Neuronal stem cell (in vitro differentiated cells): ENCODE measurements at regions not wholly inside any gene's neighbourhood (a gene's known extent, or its start where the extent isn't known, plus 50 kb on each side); places are given as distances from the start of the nearest gene placed in this dataset.
A peak's percentile ranks its signal among the peaks of the same experiment; 100 is the strongest.

Source experiments
- DNase-seq: peaks from one replicate; pipeline ENCODE4 v3.0.0-alpha.2; 2013; ENCODE audit warnings: low spot score
- H2AFZ ChIP-seq: one replicate; pipeline ENCODE4 v1.6.1; 2013; ENCODE audit warnings: mild to moderate bottlenecking, low read length, inconsistent platforms
- H2AK5ac ChIP-seq: 2 replicates; pipeline ENCODE4 v1.6.1; 2013; ENCODE audit warnings: low read depth, mild to moderate bottlenecking, inconsistent platforms, low read length, moderate library complexity, mixed read lengths
- H2BK120ac ChIP-seq: 2 replicates; pipeline ENCODE4 v1.6.1; 2013; ENCODE audit warnings: low read depth, mild to moderate bottlenecking, inconsistent platforms, low read length, moderate library complexity, mixed read lengths
- H2BK12ac ChIP-seq: one replicate; pipeline ENCODE4 v1.6.1; 2013; ENCODE audit warnings: low read length, inconsistent platforms
- H2BK15ac ChIP-seq: 2 replicates; pipeline ENCODE4 v1.6.1; 2013; ENCODE audit warnings: mild to moderate bottlenecking, low read length, inconsistent platforms, mixed read lengths
- H2BK5ac ChIP-seq: one replicate; pipeline ENCODE4 v1.6.1; 2013; ENCODE audit warnings: inconsistent platforms, mild to moderate bottlenecking, low read length, moderate library complexity
- H3K14ac ChIP-seq: one replicate; pipeline ENCODE4 v1.6.1; 2013; ENCODE audit warnings: low read length, inconsistent platforms
- H3K18ac ChIP-seq: 2 replicates; pipeline ENCODE4 v1.6.1; 2013; ENCODE audit warnings: low read length, inconsistent platforms
- H3K23ac ChIP-seq: 2 replicates; pipeline ENCODE4 v1.6.1; 2013; ENCODE audit warnings: low read depth, mild to moderate bottlenecking, mixed read lengths, low read length, inconsistent platforms; ENCODE audit not compliant: poor library complexity
- H3K27ac ChIP-seq: replicated peaks from 3 replicates; pipeline ENCODE4 v1.5.1; 2013; ENCODE audit warnings: low read length, inconsistent platforms
- H3K27me3 ChIP-seq, 3 experiments: 2 replicates each; pipeline ENCODE4 v1.6.1; 2013; ENCODE audit warnings: low read length in 3 of 3, mild to moderate bottlenecking in 2 of 3, inconsistent platforms in 1 of 3, low read depth in 1 of 3, mixed read lengths in 1 of 3, moderate library complexity in 1 of 3; ENCODE audit not compliant: control insufficient read depth in 3 of 3, insufficient read depth in 3 of 3
- H3K36me3 ChIP-seq, 2 donors: replicated peaks in 1 of 2; 2 replicates each; pipeline ENCODE4 v1.6.1; 2013; ENCODE audit warnings: low read length in 2 of 2; ENCODE audit not compliant: control insufficient read depth in 2 of 2, insufficient read depth in 2 of 2
- H3K4ac ChIP-seq: 2 replicates; pipeline ENCODE4 v1.6.1; 2013; ENCODE audit warnings: inconsistent platforms, mild to moderate bottlenecking, low read length, moderate library complexity
- H3K4me1 ChIP-seq, 2 donors: 1 replicate in 1 of 2; 2 replicates in 1 of 2; pipeline ENCODE4 v1.6.1; 2013; ENCODE audit warnings: low read length in 2 of 2, low read depth in 1 of 2; ENCODE audit not compliant: control insufficient read depth in 2 of 2, insufficient read depth in 1 of 2
- H3K4me2 ChIP-seq: one replicate; pipeline ENCODE4 v1.6.1; 2013; ENCODE audit warnings: mild to moderate bottlenecking, low read length, inconsistent platforms; ENCODE audit not compliant: insufficient read depth, poor library complexity, severe bottlenecking
- H3K4me3 ChIP-seq, 2 donors: 2 replicates each; pipeline ENCODE4 v1.5.1; 2013; ENCODE audit warnings: low read length in 2 of 2, mild to moderate bottlenecking in 2 of 2, inconsistent platforms in 1 of 2, moderate library complexity in 1 of 2
- H3K79me1 ChIP-seq: one replicate; pipeline ENCODE4 v1.6.1; 2013; ENCODE audit warnings: low read depth, mild to moderate bottlenecking, inconsistent platforms, low read length, moderate library complexity
- H3K9ac ChIP-seq: one replicate; pipeline ENCODE4 v1.6.1; 2013; ENCODE audit warnings: mild to moderate bottlenecking, low read depth, low read length, inconsistent platforms; ENCODE audit not compliant: poor library complexity
- H3K9me3 ChIP-seq, 2 donors: replicated peaks in 1 of 2; 2 replicates each; pipeline versions ENCODE3 to v1.6.1; 2013; ENCODE audit warnings: low read length in 2 of 2, mild to moderate bottlenecking in 2 of 2, inconsistent platforms in 1 of 2, low read depth in 1 of 2, mixed read lengths in 1 of 2, moderate library complexity in 1 of 2; ENCODE audit not compliant: control insufficient read depth in 2 of 2, insufficient read depth in 1 of 2
- H4K8ac ChIP-seq: one replicate; pipeline ENCODE4 v1.6.1; 2013; ENCODE audit warnings: low read depth, mild to moderate bottlenecking, inconsistent platforms, low read length, moderate library complexity
- H4K91ac ChIP-seq: one replicate; pipeline ENCODE4 v1.6.1; 2013; ENCODE audit warnings: low read length, low read depth, mild to moderate bottlenecking, inconsistent platforms; ENCODE audit not compliant: poor library complexity
- WGBS, 2 donors: extraction: QIAGEN DNeasy Blood & Tissue Kit; methylation state at CpG; one replicate each; pipeline ENCODE4 v1.1.7; 2013; ENCODE audit warnings: missing lambda C conversion rate in 2 of 2, mixed read lengths in 1 of 2; ENCODE audit not compliant: insufficient read length in 2 of 2, insufficient replicate concordance in 1 of 2; ENCODE audit errors: extremely low coverage in 2 of 2; 5-methylcytosine and 5-hydroxymethylcytosine counted together

DNA sequence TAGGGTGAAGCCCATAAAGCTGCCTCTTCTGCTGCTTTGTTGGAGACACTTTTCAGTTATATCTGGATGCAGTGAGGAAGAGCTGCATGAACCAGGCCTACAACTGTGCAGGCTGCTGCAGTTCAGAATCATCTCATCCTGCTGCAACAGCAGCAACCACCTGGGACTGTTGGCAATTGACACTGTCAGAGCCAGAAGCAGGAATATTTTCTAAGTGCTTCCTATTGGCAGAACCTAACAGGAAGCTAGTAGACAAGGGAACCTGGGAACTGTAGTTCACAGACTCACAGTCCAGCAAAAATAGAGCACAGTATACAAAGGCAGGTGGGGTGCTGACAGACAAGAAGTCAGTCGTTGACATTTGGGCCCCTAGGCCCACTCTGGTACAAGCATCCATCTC, 452.9 kb upstream of the SPRED2 start:
- H2AK5ac ChIP-seq = no peak overlapping the region
- H3K4me3 ChIP-seq = no peak overlapping the region
- no peak overlapping the region for H4K91ac ChIP-seq
- peaks cover 0 to 2% of the 10 kb centered on the region in 2 donors for H3K4me1 ChIP-seq
- H3K36me3 ChIP-seq = no peaks in the 10 kb centered on the region
- H4K8ac ChIP-seq = no peak overlapping the region
- no peak overlapping the region for H3K4me2 ChIP-seq
- no peak overlapping the region for H3K27ac ChIP-seq
- no peak overlapping the region for H3K18ac ChIP-seq
- no peak overlapping the region for H3K4ac ChIP-seq
- no peak overlapping the region for H2BK5ac ChIP-seq
- no peak overlapping the region for H3K23ac ChIP-seq
- no peak for DNase-seq
- no peak overlapping the region for H2AFZ ChIP-seq
- no peak overlapping the region for H3K9ac ChIP-seq
- no peak overlapping the region for H2BK120ac ChIP-seq
- no peaks in the 10 kb centered on the region for H3K79me1 ChIP-seq
- no peak overlapping the region for H3K14ac ChIP-seq
- no peak overlapping the region for H2BK12ac ChIP-seq
- H3K9me3 ChIP-seq = no peaks in the 10 kb centered on the region
- WGBS, 2 donors = no CpG with 5 or more reads among the region's 1 CpG
- no peaks in the 10 kb centered on the region for H3K27me3 ChIP-seq
- no peak overlapping the region for H2BK15ac ChIP-seq

DNA sequence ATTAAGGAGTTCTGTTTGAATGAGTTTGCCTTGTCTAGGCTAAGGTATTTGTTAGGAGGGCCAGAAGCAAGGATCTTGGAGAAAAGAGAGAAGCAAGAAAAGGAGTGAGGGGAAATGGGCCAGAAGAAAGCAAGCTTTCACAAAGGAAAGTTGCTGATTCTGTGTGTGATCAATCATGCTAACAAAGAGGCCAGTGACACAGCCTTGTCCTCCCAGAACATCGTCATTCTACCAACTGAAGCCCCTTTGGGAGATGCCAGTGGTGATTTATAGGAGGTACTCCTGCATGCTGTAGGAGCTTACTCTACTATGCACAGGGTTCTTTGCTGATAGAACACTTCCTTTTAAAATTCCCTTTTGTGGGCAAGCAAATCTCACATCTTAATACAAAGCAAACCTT, 449.2 kb upstream of the SPRED2 start:
- no peaks in the 10 kb centered on the region for H3K79me1 ChIP-seq
- H3K4me2 ChIP-seq = no peak overlapping the region
- no peaks in the 10 kb centered on the region for H3K27me3 ChIP-seq
- H3K27ac ChIP-seq = no peak overlapping the region
- H2AK5ac ChIP-seq = no peak overlapping the region
- no peak overlapping the region for H4K8ac ChIP-seq
- peaks cover 2 to 3% of the 10 kb centered on the region in 2 donors for H3K4me1 ChIP-seq
- no peak overlapping the region for H2BK5ac ChIP-seq
- H4K91ac ChIP-seq = no peak overlapping the region
- WGBS, 2 donors = no CpG with 5 or more reads among the region's 1 CpG
- H3K4ac ChIP-seq = no peak overlapping the region
- no peak overlapping the region for H3K14ac ChIP-seq
- no peak overlapping the region for H3K23ac ChIP-seq
- no peak overlapping the region for H3K9ac ChIP-seq
- H3K18ac ChIP-seq = no peak overlapping the region
- no peak overlapping the region for H2BK15ac ChIP-seq
- no peak overlapping the region for H3K4me3 ChIP-seq
- no peaks in the 10 kb centered on the region for H3K36me3 ChIP-seq
- no peak overlapping the region for H2AFZ ChIP-seq
- H2BK120ac ChIP-seq = no peak overlapping the region
- H3K9me3 ChIP-seq = no peaks in the 10 kb centered on the region
- no peak for DNase-seq
- H2BK12ac ChIP-seq = no peak overlapping the region

DNA sequence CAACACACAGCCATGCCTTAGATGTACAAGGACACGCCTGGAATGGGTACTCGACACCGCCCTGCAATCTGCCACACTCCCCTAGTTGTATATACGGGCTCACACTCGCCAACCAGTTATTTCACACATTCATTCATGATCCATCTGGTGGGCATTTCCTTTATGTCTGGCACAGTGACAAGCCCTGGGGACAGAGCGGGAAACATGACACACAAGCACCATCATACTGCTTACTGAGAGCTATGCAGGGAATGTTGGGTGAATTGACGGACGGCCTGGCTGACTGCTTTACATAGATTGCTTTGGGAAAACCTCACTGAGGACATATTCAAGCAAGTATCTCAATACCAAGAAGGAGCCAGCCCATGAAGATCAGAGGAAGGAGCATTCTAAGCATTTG, 448.0 kb upstream of the SPRED2 start:
- Histone ChIP-seq H3K9me3 (no peaks in the 10 kb centered on the region), H3K79me1 (no peaks in the 10 kb centered on the region), H2BK12ac (no peak overlapping the region), H3K36me3 (no peaks in the 10 kb centered on the region), H2AK5ac (no peak overlapping the region), H3K4me1 (peaks cover 2 to 3% of the 10 kb centered on the region in 2 donors), H3K27me3 (no peaks in the 10 kb centered on the region), H3K9ac (no peak overlapping the region), H4K8ac (no peak overlapping the region), H2BK5ac (no peak overlapping the region), H2AFZ (no peak overlapping the region), H3K18ac (no peak overlapping the region), H4K91ac (no peak overlapping the region), H3K23ac (no peak overlapping the region), H2BK15ac (no peak overlapping the region), H3K27ac (no peak overlapping the region), H3K4me3 (no peak overlapping the region), H3K14ac (no peak overlapping the region), H3K4ac (no peak overlapping the region), H3K4me2 (no peak overlapping the region), H2BK120ac (no peak overlapping the region)
- WGBS, 2 donors = no CpG with 5 or more reads among the region's 8 CpGs
- DNase-seq = no peak

DNA sequence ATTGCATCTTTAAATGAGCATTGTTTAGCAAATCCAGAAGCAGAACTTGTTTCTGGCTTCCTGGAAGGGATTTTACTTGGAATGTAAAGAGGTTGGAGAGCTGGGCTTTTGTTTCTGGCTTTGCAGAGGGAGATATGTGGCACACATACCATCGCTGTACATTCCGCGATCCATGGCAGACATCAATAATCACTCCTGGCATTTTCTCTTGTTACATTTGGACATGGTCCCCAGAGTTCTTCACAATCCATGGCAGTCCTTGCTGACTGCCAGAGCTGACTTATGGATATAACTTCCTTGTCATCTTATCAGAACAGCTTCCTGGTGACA, 445.6 kb upstream of the SPRED2 start:
- H3K9ac ChIP-seq = no peak overlapping the region
- no peak overlapping the region for H3K4me3 ChIP-seq
- no peak overlapping the region for H2BK5ac ChIP-seq
- no peak overlapping the region for H2AK5ac ChIP-seq
- no peak overlapping the region for H2BK15ac ChIP-seq
- no peak overlapping the region for H3K23ac ChIP-seq
- H3K79me1 ChIP-seq = no peaks in the 10 kb centered on the region
- H3K9me3 ChIP-seq = no peaks in the 10 kb centered on the region
- H4K91ac ChIP-seq = no peak overlapping the region
- H3K18ac ChIP-seq = no peak overlapping the region
- H3K4ac ChIP-seq = no peak overlapping the region
- H3K27me3 ChIP-seq = no peaks in the 10 kb centered on the region
- H2BK12ac ChIP-seq = no peak overlapping the region
- H3K14ac ChIP-seq = no peak overlapping the region
- no peak for DNase-seq
- H4K8ac ChIP-seq = no peak overlapping the region
- H3K4me1 ChIP-seq = peaks cover 2 to 3% of the 10 kb centered on the region in 2 donors
- no peak overlapping the region for H3K4me2 ChIP-seq
- H2AFZ ChIP-seq = peak overlapping the region; percentile 28
- no peak overlapping the region for H2BK120ac ChIP-seq
- H3K36me3 ChIP-seq = no peaks in the 10 kb centered on the region
- WGBS, 2 donors = no CpG with 5 or more reads among the region's 3 CpGs
- H3K27ac ChIP-seq = no peak overlapping the region
